DMS53 treated with DMSO at 0.1 percent for 48 hours (cell line): ENCODE measurements at regions not wholly inside any gene's neighbourhood (a gene's known extent, or its start where the extent isn't known, plus 50 kb on each side); places are given as distances from the start of the nearest gene placed in this dataset.
"Not testable (repeated sequence)": the region's sequence is repeated elsewhere in the genome, so short reads cannot be mapped to it uniquely, and the experiment has no call there.

Source experiments
- DNase-seq: peaks from one replicate; lab custom pipeline; 2025; ENCODE audit not compliant: unreplicated experiment; lab: John Stamatoyannopoulos, UW

DNA sequence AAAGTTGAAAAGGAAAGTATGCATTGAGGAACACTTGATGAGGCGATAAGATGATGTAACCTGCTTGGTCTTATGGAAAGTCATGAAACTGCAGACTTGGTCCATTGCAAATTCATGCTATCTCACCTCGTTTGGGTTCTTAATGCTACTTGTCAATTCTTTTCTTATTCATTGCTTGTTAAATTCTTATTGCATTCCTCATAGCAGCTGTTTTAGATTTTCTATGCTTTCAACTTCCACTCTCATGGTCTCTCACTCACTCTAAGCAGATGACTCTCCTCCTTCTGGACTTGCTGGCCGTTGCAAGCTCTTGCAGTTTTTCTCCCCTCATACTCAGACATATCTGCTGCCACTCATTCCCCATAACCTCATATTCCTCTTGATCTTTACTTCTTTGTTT lies 67.8 kb upstream of the CSNK1A1L start:
- no peak for DNase-seq

DNA sequence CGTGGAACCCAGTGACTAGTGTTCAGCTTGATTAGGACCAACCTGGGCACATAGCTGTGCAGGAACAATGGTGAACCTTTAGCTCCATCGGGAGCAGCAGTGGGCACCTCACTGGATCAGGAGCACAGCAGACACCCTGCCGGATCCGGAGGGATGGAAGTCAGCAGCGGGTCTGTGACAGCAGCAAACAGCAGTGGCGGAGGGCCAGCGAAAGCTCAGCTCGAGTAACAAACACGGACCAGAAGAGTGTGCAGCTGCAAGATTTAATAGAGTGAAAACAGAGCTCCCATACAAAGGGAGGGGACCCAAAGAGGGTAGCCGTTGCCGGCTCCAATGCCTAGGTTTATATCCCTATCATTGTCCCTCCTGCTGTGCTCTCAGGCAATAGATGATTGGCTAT lies 66.8 kb upstream of the CSNK1A1L start:
- not testable (repeated sequence) for DNase-seq

DNA sequence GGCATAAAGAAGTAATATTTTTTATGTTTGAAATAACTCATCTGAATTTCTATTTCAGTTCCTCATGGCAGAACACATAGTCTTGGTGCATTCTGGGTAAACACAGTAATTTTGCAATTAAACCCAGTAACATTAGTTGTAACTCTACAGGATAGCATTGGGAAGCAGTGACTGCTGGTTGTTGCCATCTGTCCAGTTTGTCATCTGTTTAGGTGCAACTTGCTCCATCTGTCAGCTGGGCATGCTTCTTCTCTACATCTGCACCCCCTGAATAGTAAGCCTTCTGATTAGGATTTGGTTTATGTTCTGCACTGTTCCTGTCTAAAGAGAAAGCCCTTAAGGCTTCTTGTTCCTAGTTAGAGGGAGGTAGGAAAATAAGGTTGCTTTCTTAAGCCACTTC lies 63.5 kb upstream of the CSNK1A1L start:
- no peak for DNase-seq

DNA sequence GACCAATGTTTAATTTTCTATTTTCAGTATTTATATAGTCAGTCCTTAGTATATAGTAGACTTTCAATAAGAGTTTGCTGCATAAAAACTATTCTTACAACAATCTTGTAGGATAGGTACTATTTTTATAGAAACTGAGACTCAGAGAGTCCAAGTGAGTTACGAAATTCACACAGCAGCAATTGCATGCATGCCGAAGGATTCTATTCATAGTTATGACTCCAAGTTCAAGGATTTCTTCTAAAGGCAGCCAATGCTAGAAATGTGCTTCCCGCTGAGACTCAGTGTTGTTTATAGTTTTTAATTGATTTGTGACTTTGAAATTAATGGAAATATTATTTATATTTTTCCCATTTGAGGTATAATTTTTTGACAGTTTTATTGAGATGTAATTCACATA lies 62.7 kb upstream of the CSNK1A1L start:
- no peak for DNase-seq

DNA sequence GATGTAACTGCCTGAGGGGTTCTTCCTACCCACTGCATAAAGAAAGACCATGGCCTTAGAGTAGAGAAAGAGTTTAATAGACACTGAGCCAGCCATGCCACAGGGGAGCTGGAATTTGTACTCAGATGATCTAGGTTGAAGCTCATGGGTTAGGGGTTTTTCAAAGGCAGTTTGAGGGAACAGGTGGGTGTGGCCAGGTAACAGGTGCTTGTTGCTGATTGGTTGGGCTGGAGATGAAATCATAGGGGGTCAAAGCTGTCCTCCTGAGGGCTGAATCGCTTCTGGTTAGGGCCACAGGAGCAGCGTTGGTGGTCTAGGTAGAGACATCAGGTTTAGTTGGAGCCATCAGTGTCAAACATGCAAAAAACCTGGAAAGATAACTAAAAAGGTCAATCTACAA lies 59.2 kb upstream of the CSNK1A1L start:
- no peak for DNase-seq

DNA sequence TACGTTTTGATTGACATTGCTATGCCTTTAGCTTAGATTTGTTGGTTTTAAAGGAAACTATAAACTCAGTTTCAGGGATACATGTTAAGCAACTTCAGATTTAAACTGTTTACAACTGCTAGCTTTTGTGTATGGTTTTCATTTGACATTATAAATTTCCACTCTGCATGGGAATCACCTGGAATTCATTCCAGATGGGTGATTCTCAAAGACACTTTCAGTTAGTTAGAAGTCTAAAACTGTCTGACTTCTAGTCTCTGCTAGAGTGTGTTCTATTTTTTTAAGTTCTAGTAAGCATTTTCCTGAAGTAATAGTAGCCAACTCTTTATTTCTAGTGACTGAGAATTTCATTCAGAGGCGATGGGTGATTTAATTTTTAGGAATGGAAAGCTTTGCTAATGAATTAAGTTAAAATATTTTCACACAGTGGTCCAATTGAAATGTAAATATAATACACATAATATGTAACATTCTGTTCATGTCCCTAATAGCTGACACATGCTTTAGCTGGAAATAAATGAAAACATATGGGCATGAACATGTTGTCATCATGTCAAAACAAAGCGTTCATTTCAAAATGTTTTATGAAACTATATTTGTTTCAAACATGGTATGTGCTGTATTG lies 58.3 kb upstream of the CSNK1A1L start:
- no peak for DNase-seq

DNA sequence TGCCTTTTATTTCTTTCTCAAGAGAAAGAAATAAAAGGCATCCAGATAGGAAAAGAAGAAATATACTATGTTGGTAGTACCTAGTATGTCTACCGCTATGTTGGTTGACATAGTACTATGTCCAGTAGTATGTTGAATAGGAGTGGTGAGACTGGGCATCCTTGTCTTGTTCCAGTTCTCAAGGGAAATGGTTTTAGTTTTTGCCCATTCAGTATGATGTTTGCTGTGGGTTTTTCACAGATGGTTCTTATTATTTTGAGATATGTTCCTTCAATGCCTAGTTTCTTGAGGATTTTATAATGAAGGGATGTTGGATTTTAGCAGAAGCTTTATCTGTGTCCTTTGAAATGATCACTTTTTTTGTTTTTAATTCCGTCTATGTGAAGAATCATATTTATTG lies 53.0 kb upstream of the CSNK1A1L start:
- no peak for DNase-seq

DNA sequence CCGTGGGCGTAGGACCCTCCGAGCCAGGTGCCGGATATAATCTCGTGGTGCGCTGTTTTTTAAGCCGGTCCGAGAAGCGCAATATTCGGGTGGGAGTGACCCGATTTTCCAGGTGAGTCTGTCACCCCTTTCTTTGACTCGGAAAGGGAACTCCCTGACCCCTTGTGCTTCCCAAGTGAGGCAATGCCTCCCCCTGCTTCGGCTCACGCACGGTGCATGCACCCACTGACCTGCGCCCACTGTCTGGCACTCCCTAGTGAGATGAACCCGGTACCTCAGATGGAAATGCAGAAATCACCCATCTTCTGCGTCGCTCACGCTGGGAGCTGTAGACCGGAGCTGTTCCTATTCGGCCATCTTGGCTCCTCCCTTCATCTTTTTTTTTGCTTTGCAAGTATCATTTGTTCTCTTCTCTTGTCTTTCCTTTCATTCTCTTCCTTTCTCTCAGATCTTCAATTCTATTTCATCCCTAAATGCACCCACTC lies 50.2 kb upstream of the CSNK1A1L start:
- DNase-seq: peak; percentile 32
